ENCODE measurements at regions not wholly inside any gene's neighbourhood (a gene's known extent, or its start where the extent isn't known, plus 50 kb on each side); places are given as distances from the start of the nearest gene placed in this dataset.

DNA sequence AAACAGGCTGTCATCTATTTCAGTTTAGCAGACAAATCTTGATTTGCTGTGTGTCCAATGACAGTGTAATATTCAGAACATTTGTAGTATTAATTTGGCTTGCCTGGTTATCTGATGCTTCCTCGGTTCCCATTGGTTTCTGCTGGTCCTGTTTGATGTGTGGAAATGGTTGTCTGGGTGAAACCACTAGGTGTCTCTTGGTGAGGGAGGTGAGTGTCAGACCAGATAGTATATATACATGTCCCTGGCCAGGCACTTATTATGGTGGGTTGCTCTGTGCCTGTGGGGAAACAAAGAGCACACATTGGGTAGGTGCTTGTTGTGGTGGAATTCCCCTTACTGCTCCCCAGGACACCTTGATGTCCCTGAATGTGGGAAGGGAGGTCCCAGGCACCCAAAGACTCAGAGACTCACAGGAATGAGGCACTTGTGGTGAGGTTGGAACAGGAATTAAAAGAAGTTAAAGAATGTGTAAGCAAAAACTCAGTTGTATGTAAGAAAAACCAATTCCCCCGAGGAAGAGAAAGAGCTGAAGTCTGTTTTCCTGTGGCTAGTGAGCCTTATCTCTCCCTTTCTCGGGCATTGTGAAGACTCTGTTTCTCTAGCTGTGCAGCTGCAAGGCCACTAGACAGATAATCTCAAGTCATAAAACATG is 1519.1 kb downstream of the BRINP3 start:
- FAIRE-seq (no peak), DNase-seq (no peak)
- no peaks in the 10 kb centered on the region for H3K4me1 ChIP-seq (ENCODE audit: control insufficient read depth in 2 of 3, insufficient read depth in 2 of 3, low read depth in 1 of 3, low read length in 3 of 3)
- H3K9me3 ChIP-seq (ENCODE audit: control insufficient read depth in 2 of 3, insufficient read depth in 1 of 3, low read length in 3 of 3) = no peaks in the 10 kb centered on the region
- no peak overlapping the region for H3K27ac ChIP-seq (ENCODE audit: low read depth in 2 of 2, low read length in 2 of 2)
- no peak overlapping the region for H3K9ac ChIP-seq (ENCODE audit: low read length in 3 of 3)
- H3K4me3 ChIP-seq (ENCODE audit: low read length in 3 of 3) = no peak overlapping the region
- intact Hi-C loops (cut with DNase I) = no loop called here
- TF ChIP-seq, protein P1, sequence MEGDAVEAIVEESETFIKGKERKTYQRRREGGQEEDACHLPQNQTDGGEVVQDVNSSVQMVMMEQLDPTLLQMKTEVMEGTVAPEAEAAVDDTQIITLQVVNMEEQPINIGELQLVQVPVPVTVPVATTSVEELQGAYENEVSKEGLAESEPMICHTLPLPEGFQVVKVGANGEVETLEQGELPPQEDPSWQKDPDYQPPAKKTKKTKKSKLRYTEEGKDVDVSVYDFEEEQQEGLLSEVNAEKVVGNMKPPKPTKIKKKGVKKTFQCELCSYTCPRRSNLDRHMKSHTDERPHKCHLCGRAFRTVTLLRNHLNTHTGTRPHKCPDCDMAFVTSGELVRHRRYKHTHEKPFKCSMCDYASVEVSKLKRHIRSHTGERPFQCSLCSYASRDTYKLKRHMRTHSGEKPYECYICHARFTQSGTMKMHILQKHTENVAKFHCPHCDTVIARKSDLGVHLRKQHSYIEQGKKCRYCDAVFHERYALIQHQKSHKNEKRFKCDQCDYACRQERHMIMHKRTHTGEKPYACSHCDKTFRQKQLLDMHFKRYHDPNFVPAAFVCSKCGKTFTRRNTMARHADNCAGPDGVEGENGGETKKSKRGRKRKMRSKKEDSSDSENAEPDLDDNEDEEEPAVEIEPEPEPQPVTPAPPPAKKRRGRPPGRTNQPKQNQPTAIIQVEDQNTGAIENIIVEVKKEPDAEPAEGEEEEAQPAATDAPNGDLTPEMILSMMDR (IDR thresholded peaks at IDR 0.05; ENCODE audit: borderline replicate concordance, extremely low read depth, insufficient read depth) = no peak
- no peaks in the 10 kb centered on the region for H3K36me3 ChIP-seq (ENCODE audit: control insufficient read depth in 2 of 3, insufficient read depth in 3 of 3, low read length in 3 of 3)
- no peaks in the 10 kb centered on the region for H3K27me3 ChIP-seq (ENCODE audit: control insufficient read depth, insufficient read depth, low read length)

DNA sequence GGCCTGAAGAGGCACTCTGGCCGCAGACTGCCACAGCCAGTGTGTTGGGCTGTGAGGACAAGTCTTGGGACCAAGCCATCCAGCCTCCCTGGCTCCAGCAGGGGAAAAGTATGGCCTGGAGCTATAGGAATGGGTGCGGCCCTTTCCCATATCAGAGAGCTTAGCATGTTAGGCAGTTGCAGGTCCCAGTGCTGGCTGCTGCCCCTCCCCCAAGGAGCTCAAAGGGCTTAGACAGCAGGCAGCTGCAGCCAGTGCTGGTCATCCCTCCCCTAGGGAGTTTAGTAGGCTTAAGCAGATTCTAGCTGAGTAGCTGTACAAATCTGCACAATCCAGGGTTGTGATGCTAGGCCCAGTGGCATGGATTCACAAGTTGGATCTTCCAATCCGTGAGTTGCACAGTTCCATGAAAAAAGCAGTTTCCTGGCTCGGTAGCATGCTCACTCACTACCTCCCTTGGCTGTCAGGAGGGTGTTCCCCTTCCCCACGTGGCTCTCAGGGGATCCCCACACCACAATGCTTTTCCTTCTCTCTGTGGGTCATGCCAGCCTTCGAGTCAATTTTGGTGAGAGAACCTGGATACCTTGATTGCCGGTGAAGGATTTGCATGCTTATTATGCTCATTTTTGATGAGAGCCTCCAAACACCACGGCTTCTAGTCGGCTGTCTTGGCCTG is 1490.8 kb downstream of the BRINP3 start:
- Histone ChIP-seq H3K9ac (ENCODE audit: low read length in 3 of 3) (no peak overlapping the region), H3K4me3 (ENCODE audit: low read length in 3 of 3) (no peak overlapping the region), H3K27ac (ENCODE audit: low read depth in 2 of 2, low read length in 2 of 2) (no peak overlapping the region), H3K4me1 (ENCODE audit: control insufficient read depth in 2 of 3, insufficient read depth in 2 of 3, low read depth in 1 of 3, low read length in 3 of 3) (no peaks in the 10 kb centered on the region), H3K27me3 (ENCODE audit: control insufficient read depth, insufficient read depth, low read length) (no peaks in the 10 kb centered on the region), H3K36me3 (ENCODE audit: control insufficient read depth in 2 of 3, insufficient read depth in 3 of 3, low read length in 3 of 3) (no peaks in the 10 kb centered on the region), H3K9me3 (ENCODE audit: control insufficient read depth in 2 of 3, insufficient read depth in 1 of 3, low read length in 3 of 3) (no peaks in the 10 kb centered on the region)
- intact Hi-C loops (cut with DNase I) = no loop called here
- FAIRE-seq = no peak
- DNase-seq = no peak
- TF ChIP-seq, protein P1 (IDR thresholded peaks at IDR 0.05; ENCODE audit: borderline replicate concordance, extremely low read depth, insufficient read depth) = no peak

DNA sequence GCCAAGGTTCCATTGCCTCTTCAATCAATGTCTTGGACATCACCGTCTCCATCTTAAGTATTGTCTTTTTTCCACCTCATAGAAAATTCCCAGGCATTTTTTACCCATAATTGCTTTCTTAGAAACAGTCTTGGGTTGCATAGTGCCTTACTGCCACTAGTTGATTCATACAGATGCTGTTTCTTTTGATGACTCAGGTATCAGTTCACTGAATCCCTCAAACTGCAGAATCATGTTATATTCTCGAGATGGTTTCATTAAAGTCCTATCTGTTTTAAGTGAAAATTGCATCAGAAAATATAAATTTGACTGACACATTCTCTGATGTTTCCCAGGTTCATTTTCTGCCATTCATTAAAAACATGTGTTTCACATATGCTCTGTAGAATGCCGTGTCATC is 1489.1 kb downstream of the BRINP3 start:
- DNase-seq (no peak), FAIRE-seq (no peak)
- Histone ChIP-seq H3K27ac (ENCODE audit: low read depth in 2 of 2, low read length in 2 of 2) (no peak overlapping the region), H3K36me3 (ENCODE audit: control insufficient read depth in 2 of 3, insufficient read depth in 3 of 3, low read length in 3 of 3) (no peaks in the 10 kb centered on the region), H3K9ac (ENCODE audit: low read length in 3 of 3) (no peak overlapping the region), H3K27me3 (ENCODE audit: control insufficient read depth, insufficient read depth, low read length) (no peaks in the 10 kb centered on the region), H3K4me1 (ENCODE audit: control insufficient read depth in 2 of 3, insufficient read depth in 2 of 3, low read depth in 1 of 3, low read length in 3 of 3) (no peaks in the 10 kb centered on the region), H3K9me3 (ENCODE audit: control insufficient read depth in 2 of 3, insufficient read depth in 1 of 3, low read length in 3 of 3) (no peaks in the 10 kb centered on the region), H3K4me3 (ENCODE audit: low read length in 3 of 3) (no peak overlapping the region)
- TF ChIP-seq, protein P1 (IDR thresholded peaks at IDR 0.05; ENCODE audit: borderline replicate concordance, extremely low read depth, insufficient read depth) = no peak
- intact Hi-C loops (cut with DNase I) = no loop called here
